Activated CD4-positive, alpha-beta T cell treated with anti-CD3 and anti-CD28 coated beads, Interleukin-2, amount 50 U/mL, for 24 hours (primary cell): ENCODE measurements at regions not wholly inside any gene's neighbourhood (a gene's known extent, or its start where the extent isn't known, plus 50 kb on each side); places are given as distances from the start of the nearest gene placed in this dataset.
"Not testable (repeated sequence)": the region's sequence is repeated elsewhere in the genome, so short reads cannot be mapped to it uniquely, and the experiment has no call there.

Experiments
- DNase-seq, 2 donors: peaks; one replicate each; pipeline ENCODE4 v3.0.0-alpha.2; 2020; ENCODE audit warnings: low read depth in 1 of 2, low spot score in 1 of 2

DNA sequence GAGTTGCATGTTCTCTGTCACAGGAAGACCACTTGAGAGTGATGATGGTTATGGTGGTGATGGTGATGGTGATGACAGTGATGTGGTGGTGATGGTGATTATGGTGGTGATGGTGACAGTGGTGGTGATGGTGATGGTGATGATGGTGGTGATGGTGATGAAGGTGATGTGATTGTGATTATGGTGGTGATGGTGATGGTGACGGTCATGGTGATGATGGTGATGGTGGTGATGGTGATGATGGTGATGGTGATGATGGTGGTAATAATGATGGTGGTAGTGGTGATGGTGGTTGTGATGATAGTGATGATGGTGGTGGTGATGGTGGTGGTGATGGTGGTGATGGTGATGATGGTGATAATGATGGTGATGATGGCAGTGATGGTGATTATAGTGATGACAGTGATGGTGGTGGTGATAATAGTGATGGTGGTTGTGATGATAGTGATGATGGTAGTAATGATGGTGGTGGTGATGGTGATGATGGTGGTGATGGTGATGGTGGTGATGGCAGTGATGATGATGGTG, 93.7 kb downstream of the ASB1 start:
- no peak for DNase-seq

DNA sequence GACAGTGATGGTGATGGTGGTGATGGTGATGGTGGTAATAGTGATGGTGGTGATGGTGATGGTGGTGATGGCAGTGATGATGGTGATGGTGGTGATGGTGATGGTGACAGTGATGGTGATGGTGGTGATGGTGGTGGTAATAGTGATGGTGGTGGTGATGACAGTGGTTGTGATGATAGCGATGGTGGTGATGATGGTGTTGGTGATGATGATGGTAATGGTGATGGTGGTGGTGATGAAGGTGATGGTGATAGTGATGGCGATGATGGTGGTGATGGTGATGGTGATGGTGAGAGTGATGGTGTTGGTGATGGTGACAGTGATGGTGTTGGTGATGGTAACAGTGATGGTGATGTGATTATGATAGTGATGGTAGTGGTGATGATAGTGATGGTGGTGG, 94.3 kb downstream of the ASB1 start:
- DNase-seq, result no peak

DNA sequence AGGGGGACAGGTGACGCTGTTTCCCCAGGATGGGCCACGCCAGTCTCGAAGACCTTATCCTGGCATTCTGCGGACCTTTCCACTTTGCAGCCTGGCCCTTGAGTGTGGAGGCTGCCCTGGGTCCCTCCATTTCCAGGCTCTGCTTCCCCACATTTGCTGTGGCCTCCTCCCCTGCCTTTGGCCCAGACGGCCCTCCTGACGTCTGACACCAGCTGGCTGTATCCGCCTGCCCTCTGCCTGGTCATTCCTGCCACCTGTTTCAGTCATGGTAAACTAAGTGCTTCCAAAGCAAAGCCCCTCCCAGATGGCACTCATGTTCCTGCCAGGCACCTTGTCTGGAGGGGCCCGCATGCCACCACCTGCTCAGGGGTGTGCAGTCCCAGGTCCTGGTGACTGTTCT, 95.1 kb downstream of the ASB1 start:
- no peak for DNase-seq

DNA sequence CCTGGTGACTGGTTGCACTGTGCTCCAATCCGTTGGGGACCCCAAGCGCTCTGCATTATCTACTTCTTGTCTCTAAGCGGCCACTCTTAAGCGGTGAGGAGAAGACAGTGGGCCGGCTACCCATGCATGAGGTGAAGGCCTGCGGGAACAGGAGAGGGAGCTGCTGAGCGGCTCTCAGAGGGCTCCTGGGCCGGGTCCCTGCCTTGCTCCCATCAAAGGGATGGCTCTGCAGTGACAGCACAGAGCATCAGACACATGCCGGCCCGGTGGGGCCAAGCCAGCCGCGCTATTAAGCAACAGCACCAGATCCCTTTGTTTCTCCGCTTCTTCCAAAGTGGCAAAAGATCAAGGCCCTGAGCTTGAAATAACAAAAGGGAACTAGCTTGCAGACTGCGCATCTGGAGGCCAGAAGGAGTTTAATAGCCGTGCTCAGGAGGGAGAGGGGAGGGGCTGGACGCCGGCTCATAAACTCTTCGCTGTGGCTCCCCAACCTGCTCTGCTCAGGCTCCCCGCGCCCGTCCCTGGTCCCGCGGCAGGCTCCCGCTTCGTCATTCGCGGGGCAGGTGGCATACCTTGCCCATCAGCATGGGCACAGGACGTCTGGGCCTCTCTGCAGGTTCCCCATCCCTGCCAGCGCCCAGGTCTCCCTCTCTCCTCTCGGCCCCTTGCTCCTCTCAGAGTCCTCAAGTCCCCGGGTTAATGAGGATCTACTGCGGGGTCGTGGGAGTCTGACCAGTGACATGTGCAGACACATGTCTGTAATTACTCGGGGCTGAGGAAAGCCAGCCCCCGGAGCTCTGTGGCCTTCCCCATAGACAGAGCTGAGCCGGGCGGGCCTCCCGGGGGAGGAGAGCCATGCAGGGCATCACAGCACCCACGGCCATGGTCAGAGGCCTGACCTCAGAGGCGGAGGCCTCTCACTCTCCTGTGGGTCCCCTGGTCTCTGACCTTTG, 96.7 kb downstream of the ASB1 start:
- DNase-seq, result no peak

DNA sequence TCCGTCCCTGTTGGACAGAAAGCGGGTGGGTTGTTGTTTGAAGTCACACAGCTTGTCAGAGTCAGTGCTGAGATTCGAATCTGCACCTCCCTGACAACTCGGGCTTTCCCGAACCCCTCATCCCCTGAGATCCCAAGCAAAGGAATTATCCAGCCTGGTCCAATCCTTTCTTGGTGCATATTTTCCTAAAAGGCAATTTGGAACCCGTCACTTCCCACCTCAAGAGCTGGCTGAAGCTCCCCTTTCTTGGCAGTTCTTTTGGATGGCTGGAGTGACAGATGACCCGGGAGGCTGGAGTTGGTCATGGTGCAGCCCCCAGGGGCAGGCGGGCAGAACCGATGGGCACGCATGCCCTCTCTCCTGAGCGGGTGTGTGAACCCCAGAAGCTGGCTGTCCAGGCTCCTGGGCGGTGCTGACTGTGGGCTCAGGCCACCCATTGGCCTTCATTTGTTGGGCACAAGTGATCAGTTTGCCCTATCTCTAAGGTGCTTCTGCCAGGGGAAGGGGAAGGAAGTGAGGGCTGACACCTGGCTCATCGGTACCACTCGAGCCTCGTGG, 97.8 kb downstream of the ASB1 start:
- no peak for DNase-seq

DNA sequence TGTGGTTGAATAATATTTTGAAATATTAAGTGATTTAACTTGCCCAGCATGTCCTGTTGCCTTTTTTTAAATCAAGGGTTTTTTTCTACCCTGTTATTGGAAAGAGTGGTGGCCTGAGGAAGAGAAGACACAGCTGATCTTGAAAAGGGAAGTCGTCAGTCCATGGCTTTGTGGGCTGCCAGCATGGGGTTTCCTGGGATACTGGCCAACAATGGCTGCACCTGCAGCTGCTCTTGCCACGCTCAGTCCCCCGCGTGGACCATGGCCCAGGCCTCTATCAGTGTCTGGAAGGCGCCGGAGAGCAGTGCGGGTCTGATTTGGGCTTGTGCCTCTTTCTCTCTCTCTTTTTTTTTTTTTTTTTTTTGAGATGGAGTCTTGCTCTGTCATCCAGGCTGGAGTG, 99.3 kb downstream of the ASB1 start:
- no peak for DNase-seq

DNA sequence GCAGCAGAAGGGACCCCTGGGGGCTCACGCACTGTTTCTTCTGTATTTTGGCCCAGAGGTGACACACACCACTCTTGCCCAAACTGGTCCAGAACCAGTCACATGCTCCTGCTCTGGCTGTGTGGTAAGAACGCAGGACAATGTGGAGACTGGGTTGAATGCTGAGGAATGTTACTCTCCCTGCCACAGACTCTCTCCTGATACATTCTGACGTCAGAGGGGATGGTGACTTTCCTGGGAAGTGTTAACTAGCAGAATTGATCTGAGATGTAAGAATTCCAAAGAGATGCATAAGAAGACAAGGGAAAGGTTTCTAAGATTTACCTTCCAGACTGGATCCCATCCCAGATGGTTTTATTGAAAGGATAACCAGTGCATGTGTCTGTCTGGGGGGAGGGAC, 100.8 kb downstream of the ASB1 start:
- DNase-seq, result no peak

DNA sequence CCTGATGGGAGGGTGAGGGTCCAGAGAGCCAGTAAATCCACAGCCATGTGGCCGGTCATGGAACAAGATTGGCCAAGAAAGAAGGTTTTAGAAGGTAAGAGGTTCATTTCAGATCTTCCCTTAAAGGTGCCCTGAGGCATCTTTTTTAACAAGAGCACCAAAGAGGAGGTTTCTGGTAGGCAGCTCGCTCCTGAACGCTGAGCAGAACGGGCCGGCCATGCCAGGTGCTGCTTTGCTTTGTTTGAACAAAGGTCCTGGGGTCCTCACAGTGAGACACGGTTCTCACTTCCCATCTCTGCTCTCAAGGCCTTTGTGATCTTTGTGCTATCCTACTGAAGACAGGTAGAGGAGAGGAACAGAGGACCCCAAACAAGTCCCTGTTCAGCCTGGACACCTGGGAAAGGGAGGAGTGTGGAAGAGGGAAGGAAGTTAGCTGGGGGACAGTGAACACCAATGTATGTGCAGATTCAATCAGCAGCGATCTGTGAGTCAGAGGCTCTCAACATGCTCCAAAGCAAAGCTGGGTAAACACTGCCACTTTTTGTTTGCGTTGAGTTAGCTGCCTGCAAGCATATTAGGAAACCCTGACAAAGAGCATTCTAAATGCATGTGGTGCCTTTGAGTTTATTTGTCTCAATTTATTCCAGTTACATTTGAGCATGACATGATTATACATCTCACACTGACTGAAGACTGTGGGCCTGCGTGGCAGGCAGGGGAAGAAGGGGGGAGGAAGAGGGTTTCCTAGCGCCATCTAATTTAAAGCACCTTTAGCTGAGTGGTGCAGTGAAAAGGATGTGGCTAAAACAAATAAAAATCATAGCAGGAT, 102.4 kb downstream of the ASB1 start:
- no peak for DNase-seq

DNA sequence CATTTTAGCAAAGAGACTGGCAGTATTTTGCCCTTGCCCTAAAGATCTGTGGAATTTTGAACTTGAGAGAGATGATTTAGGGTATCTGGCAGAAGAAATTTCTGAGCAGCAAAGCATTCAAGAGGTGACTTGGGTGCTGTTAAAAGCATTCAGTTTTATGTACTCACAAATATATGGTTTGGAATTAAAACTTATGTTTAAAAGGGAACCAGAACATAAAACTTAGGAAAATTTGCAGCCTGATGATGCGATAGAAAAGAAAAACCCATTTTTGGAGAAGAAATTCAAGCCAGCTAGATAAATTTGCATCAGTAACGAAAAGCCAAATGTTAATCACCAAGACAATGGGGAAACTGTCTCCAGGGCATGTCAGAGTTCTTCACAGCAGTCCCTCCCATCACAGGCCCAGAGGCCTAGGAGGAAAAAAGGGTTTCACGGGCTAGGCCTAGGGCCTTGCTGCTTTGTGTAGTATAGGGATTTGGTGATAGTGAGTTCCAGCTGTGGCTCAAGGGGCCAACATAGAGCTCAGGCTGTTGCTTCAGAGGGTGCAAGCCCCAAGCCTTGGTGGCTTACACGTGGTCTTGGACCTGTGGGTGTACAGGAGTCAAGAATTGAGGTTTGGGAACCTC, 104.4 kb downstream of the ASB1 start:
- DNase-seq, result not testable (repeated sequence)

DNA sequence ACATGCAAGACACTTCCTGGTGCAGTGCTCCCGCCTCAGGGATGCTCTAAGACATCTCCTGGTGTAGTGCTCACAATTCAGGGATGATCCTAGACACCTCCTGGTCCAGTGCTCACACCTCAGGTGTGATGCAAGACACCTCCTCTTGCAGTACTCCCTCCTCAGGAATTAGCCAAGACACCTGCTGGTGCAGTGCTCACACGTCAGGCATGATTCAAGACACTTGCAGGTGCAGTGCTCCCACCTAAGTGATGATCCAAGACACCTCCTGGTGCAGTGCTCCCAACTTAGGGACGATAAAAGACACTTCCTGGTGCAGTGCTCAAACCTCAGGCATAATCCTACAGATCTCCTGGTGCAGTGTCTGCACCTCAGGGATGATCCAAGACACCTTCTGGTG, 117.0 kb downstream of the ASB1 start:
- DNase-seq, result not testable (repeated sequence)

DNA sequence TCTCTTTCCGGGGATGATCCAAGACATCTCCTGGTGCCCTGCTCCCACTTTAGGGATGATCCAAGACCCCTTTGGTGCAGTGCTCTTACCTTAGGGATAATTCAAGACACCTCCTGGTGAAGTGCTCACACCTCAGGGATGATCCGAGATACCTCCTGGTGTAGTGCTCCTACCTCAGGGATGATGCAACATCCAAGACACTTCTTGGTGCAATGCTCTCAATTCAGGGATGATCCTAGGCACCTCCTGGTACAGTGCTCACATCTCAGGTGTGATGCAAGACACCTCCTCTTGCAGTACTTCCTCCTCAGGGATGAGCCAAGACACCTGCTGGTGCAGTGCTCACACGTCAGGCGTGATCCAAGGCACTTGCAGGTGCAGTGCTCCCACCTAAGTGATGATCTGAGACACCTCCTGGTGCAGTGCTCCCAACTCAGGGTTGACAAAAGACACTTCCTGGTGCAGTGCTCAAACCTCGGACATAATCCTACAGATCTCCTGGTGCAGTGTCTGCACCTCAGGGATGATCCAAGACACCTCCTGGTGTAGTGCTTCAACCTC, 122.3 kb downstream of the ASB1 start:
- no peak for DNase-seq

DNA sequence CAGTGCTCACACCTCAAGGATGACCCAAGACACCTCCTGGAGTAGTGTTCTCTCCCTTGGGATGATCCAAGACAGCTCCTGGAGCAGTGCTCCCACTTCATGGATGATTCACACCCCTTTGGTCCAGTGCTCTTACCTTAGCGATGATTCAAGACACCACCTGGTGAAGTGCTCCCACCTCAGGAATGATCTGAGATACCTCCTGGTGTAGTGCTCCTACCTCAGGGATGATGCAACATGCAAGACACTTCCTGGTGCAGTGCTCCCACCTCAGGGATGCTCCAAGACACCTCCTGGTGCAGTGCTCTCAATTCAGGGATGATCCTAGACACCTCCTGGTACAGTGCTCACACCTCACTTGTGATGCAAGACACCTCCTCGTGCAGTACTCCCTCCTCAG, 123.1 kb downstream of the ASB1 start:
- DNase-seq, result no peak

DNA sequence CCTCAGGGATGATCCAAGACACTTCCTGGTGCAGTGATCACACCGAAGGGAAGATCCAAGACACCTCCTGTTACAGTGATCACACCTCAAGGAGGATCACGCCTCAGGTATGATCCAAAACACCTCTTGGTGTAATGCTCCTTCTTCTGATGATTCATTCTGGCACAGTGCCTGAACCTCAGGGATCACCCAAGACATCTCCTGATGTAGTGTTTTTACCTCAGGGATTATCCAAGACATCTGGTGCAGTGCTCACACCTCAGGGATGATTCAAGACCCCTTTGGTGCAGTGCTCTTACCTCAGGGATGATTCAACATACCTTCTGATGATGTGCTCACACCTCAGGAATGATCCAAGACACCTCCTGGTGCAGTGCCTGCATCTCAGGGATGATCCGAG, 124.4 kb downstream of the ASB1 start:
- no peak for DNase-seq

DNA sequence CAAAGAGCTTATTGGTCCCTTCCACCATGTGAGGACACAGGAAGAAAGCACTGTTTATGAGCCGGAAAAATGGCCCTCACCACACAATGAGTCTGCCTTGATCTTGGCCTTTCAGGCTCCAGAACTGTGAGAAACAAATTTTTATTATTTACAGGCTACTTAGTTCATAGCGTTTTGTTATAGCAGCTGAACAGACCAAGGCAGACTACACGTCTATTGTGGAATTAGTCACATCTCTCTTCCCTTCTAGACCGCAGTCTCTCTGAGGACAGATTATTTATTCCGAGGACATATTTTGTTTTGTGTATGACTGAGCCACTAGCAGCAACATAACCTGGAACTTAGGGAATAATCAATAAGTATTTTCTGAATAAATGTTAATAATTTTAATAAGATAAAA, 125.5 kb downstream of the ASB1 start:
- no peak for DNase-seq

DNA sequence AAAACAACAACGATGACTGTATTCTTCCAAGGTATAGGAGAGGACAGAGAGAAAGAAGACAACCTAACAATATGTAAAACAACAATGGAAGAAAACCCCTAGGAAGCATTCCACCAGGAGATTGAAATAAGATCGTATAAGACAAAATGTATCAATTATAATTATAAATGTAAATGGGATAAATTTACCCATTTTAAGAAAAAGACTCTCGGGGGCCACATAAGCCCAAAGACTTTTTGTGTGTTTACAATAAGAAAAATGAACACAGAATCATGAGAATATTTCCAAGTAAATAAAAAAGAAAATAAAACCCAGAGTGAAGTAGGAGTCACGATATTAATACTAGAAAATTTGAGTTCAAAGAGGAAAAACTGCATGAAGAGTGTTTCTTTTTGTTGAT, 126.4 kb downstream of the ASB1 start:
- no peak for DNase-seq

DNA sequence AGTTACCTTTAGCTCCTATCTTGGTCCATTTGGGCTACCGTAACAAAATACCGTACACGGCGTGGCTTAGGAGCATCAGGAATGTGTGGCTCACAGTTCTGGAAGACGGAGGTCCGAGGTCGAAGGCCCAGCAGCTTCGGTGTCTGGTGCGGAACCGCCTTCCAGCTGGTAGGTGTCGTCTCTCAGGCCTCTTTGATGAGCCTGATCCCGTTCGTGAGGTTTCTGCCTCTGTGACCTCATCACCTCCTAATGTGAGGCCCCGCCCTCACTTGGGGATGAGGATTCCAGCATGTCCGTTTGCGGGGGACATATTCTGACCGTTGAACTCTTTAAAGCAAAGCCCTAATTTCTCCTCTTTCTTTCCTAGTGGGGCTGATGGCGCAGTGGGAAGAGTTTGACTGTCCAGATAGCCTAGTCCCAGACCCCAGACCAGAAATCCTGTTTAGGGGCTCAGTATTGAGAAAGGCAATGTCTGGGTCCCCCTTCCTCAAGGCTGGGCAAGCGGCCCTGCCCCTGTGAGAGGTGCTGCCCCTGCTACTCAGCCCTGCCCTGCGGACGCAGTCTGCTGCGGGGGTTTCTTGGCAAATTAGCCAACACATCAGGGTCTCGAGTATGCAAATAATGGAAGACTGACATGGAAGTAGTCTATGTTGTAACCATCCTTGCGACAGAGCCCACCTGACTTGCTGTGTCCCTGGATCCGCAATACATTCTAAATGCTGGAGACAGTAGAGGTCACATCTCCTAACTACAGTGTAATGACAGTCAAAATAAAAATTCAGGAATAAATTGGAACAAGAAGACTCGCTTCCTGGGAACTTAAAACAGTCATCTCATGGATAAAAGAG, 128.0 kb downstream of the ASB1 start:
- DNase-seq, result no peak

DNA sequence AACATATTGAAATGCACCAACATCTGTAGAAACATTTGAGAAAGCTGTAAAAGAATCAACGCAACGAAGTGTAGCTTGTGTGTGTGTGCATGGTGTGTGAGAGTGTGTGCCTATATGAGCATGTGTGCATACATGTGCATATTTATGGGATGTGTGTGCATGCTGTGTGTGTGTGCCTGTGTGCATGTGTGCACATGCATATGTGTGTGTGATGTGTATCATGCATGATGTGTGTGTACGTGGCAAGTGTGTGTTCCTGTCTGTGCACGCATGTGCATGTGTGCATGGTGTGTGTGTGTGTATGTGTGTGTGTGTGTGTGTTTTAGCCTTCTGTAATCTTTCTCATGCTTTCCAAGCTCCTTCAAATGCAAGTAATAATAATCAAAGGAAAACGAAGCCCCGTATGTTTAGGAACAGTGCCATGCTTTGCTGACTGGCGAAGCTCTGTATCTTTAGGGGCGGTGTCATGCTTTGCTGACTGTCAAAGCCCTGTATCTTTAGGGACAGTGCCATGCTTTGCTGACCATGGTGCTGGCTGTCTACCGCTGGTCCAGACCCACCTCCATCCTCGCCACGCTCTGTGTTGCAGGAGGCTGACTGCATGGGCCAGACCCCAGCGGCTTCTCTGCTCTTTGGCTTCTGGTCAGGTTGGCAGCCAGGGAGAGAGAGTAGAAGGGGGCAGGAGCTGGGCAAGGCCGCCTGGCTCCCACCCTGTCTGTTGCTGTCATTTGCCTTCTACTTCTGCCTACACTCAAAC, 129.2 kb downstream of the ASB1 start:
- DNase-seq, result no peak

DNA sequence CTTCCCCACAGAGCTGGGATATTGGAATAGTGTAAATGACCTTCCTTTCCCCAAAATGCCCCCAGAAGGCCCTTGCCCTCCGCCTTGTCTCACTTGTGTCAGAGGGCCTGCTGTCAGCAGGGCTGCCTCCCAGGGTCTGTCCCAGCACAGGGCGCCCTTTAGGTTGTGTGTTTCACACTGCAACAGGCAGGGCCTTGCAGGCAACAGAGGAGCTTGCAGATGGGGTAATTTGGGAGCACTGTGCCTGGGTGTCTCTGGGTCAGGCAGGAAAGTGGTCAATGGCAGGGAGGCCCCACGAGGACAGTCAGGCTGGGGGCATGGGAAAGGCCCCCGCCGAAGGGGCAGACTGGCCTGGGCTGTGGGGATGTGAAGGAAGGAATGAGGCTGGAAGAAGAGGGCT, 130.7 kb downstream of the ASB1 start:
- no peak for DNase-seq

DNA sequence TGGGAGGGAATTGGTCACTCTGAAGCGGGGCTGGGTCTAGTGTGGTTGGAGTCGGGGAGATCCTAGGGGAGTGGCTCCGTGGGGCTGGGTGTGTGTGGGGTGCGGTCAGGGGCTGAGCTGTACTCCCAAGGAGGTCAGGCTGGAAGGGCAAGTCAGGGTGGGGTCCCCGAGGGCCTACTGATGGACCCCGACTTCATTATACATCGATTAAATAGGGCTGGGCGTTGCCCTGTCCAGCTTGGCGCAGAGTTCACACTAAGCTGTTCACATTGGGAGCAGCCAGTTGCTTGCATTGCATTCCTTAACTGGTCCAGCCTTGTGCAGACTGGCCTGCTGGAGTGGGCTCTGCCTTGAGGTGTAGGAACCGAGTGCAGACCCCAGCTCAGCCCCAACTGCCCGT, 131.2 kb downstream of the ASB1 start:
- no peak for DNase-seq
